Glutamatergic neuron (in vitro differentiated cells): ENCODE measurements at regions not wholly inside any gene's neighbourhood (a gene's known extent, or its start where the extent isn't known, plus 50 kb on each side); places are given as distances from the start of the nearest gene placed in this dataset.
"Not testable (repeated sequence)": the region's sequence is repeated elsewhere in the genome, so short reads cannot be mapped to it uniquely, and the experiment has no call there.

Experiments used
- DNase-seq: peaks from one replicate; pipeline ENCODE4 v3.0.0; 2022
- H3K27ac Mint-ChIP-seq: one replicate; pipeline ENCODE4 v1.8.0; 2020; ENCODE audit warnings: mild to moderate bottlenecking, mixed read lengths, inconsistent platforms; ENCODE audit not compliant: unreplicated experiment
- H3K27me3 Mint-ChIP-seq: one replicate; pipeline ENCODE4 v1.8.0; 2020; ENCODE audit warnings: mild to moderate bottlenecking, moderate library complexity, mixed read lengths, inconsistent platforms; ENCODE audit not compliant: unreplicated experiment
- H3K36me3 Mint-ChIP-seq: one replicate; pipeline ENCODE4 v1.8.0; 2020; ENCODE audit warnings: mild to moderate bottlenecking, mixed read lengths, inconsistent platforms; ENCODE audit not compliant: unreplicated experiment
- H3K4me1 Mint-ChIP-seq: one replicate; pipeline ENCODE4 v1.8.0; 2020; ENCODE audit warnings: mild to moderate bottlenecking, low read depth, mixed read lengths, inconsistent platforms; ENCODE audit not compliant: unreplicated experiment
- H3K4me3 Mint-ChIP-seq: one replicate; pipeline ENCODE4 v1.8.0; 2020; ENCODE audit warnings: mild to moderate bottlenecking, mixed read lengths, inconsistent platforms; ENCODE audit not compliant: unreplicated experiment
- H3K9me3 Mint-ChIP-seq: one replicate; pipeline ENCODE4 v1.8.0; 2020; ENCODE audit warnings: mild to moderate bottlenecking, moderate library complexity, mixed read lengths, inconsistent platforms; ENCODE audit not compliant: unreplicated experiment
- TF ChIP-seq, protein P1 (sequence below): fragments of 200-600 bp; sonication (generic); IDR thresholded peaks from one replicate; pipeline ENCODE4 v1.5.0; 2021; ENCODE audit not compliant: partially characterized antibody, unreplicated experiment

DNA sequence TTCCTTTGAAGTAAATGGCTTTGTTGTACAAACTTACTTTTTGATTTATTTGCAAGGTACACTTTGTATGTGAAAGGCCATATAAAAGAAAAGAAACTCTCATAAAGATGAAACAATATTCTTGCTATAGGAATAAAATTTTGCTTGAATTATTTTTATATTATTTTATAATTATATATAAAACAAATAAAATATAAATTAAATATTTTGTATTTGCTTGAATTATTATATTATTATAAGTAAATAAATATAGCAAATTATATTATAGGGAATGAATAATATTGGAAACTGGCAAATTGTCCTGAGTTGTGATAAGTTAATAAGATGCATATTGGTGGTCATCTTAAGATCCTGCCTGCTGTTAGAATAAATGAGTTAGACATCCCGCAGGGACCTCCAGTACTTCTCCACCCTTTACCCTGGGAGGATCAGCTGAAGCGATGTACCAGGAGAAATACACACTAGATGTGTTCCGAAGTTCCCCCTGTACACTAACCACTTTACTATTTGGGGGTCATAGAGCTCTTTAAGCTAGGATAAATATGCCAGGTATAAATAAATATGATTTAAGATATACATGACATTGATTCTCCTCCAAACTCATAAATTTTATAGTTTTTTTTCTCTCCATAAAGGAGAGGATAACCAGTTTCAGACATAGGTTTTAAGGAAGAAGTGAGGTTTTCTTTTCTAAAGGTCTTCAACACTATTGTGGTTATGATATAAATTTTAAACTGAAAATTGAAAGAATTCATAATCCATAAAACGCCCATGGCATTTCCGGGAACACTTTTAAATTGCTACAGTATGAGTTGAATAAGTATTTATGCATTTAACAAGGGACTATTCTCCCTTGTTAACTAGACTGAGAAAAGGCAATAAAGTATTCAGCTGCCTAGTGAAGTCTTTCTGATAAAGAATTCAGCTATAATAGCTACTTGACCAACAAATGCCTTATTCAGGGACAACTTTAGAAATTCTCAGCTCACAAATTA is 486.3 kb upstream of the MARCKS start:
- DNase-seq, result no peak
- no peaks in the 10 kb centered on the region for H3K27me3 Mint-ChIP-seq
- H3K27ac Mint-ChIP-seq, result no peak overlapping the region
- H3K4me1 Mint-ChIP-seq, result peaks cover 5% of the 10 kb centered on the region
- H3K4me3 Mint-ChIP-seq, result no peak overlapping the region
- TF ChIP-seq, protein P1, sequence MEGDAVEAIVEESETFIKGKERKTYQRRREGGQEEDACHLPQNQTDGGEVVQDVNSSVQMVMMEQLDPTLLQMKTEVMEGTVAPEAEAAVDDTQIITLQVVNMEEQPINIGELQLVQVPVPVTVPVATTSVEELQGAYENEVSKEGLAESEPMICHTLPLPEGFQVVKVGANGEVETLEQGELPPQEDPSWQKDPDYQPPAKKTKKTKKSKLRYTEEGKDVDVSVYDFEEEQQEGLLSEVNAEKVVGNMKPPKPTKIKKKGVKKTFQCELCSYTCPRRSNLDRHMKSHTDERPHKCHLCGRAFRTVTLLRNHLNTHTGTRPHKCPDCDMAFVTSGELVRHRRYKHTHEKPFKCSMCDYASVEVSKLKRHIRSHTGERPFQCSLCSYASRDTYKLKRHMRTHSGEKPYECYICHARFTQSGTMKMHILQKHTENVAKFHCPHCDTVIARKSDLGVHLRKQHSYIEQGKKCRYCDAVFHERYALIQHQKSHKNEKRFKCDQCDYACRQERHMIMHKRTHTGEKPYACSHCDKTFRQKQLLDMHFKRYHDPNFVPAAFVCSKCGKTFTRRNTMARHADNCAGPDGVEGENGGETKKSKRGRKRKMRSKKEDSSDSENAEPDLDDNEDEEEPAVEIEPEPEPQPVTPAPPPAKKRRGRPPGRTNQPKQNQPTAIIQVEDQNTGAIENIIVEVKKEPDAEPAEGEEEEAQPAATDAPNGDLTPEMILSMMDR, result no peak
- peaks cover 8% of the 10 kb centered on the region for H3K36me3 Mint-ChIP-seq
- peaks cover 2% of the 10 kb centered on the region for H3K9me3 Mint-ChIP-seq

DNA sequence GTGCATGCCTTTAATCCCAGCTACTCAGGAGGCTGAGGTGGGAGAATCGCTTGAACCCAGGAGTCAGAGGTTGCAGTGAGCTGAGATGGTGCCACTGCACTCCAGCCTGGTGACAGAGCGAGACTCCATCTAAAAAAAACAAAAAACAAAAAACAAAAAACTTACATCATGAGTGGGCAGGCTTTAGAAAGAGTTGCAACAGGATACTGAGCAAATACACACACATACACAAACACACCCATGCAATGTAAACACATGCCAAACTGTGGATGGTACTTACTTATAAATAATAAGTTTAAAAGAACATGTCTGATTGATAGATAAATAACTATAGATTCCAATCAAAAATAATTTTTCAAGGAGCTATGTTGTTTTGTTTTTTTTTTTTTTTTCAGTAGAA is 481.7 kb upstream of the MARCKS start:
- not testable (repeated sequence) for H3K4me1 Mint-ChIP-seq, DNase-seq, H3K9me3 Mint-ChIP-seq, H3K4me3 Mint-ChIP-seq, H3K36me3 Mint-ChIP-seq, H3K27me3 Mint-ChIP-seq, H3K27ac Mint-ChIP-seq

DNA sequence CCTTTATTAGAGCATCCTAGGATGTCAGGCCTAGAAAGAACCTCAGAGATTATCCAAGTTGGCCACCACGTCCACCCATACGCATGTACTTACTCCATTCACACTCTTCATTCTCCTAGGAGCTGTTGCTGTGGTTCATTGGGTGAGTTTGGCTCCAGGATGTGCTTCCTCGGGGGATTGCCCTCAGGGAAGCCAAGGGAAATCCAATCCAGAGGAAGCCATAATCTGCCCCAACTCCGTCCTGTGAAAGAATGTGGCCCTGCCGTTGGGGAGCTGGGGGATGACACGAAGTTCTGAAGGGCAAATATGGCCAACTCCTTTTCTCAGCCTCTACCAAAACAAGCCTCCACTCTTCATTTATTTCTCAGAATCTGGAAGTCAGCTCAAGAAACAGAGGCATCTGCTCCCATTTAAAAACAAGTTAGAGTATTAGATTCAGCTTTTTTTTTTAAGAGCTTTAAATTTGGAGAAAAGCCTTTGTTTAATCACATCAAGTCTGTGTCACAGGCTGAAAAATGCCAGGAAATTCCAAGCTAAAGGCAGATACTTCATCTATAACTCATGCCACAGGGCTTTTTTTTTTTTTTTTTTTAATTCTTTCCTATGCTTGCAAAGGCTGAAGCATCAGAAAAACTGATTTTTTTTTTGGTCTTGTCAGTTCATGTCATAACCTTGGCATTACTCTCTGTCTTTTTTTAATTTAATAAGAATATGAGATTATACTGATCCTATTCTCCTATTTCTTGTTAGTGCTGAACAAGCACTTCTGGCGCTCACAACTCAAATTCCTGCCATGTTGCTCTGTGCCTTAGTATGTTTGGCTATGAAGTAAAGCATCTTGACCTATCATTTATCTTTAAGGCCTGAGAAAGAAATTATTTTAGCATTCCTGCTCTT is 480.9 kb upstream of the MARCKS start:
- Mint-ChIP-seq H3K4me3 (no peak overlapping the region), H3K36me3 (peaks cover 8% of the 10 kb centered on the region), H3K27ac (no peak overlapping the region), H3K4me1 (no peaks in the 10 kb centered on the region), H3K9me3 (peaks cover 6% of the 10 kb centered on the region), H3K27me3 (no peaks in the 10 kb centered on the region)
- no peak for DNase-seq
- TF ChIP-seq, protein P1, result no peak

DNA sequence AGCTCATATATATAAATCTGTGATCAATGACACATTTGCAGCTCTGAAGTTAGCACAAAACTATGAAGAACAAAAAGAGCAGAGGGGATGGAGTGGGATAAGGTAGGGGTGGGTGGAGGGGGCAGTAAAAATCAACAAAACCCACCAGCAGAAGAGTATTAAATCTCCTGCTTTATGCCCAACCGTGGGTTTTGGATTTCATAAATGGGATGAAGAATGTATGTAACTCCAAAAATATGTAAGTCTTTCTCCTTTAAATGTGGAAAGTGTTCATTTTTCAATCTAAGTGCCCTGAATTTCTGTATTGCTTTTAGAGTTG is 480.3 kb upstream of the MARCKS start:
- Mint-ChIP-seq H3K27ac (no peak overlapping the region), H3K36me3 (peaks cover 8% of the 10 kb centered on the region), H3K4me3 (no peak overlapping the region), H3K27me3 (no peaks in the 10 kb centered on the region), H3K9me3 (peaks cover 6% of the 10 kb centered on the region), H3K4me1 (peaks cover 2% of the 10 kb centered on the region)
- DNase-seq, result no peak
- TF ChIP-seq, protein P1, result no peak

DNA sequence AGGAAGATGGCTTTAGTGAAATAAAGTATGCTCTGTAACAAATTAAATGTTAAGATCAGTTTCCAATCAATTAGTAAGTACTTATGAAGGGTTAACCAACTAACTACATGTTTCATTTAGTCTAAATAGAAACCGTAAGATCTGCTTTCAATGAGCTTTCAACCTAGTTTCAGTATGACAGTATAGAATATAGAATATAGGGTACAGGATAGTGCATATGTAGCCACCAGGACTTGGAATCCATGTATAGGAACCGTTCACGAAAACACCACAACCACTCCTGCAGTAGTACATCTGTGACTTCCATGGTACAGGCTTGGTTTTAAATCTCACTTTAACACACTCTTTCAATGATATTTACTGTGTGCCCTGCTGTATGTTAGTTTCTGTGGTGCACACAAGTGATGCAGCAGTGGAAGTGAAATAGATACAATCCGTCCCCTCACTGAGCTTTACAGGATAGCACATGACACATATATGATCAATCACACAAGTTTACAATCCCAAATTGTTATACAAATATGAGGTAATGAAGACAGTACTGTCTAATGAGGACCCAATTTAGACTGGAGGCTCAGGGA is 479.7 kb upstream of the MARCKS start:
- Mint-ChIP-seq H3K9me3 (peaks cover 6% of the 10 kb centered on the region), H3K27me3 (no peaks in the 10 kb centered on the region), H3K4me3 (no peak overlapping the region), H3K4me1 (peaks cover 8% of the 10 kb centered on the region), H3K36me3 (peaks cover 8% of the 10 kb centered on the region), H3K27ac (no peak overlapping the region)
- TF ChIP-seq, protein P1, result no peak
- DNase-seq, result no peak
